SK-N-SH (cell line): ENCODE measurements at regions not wholly inside any gene's neighbourhood (a gene's known extent, or its start where the extent isn't known, plus 50 kb on each side); places are given as distances from the start of the nearest gene placed in this dataset.

Experiments
- CTCF ChIA-PET: fragments of 300-600, 350-600 bp; formaldehyde crosslinking; extraction: SDS; loops from one replicate; lab custom pipeline; 2021; lab: Yijun Ruan, JAX
- POLR2A ChIA-PET: fragments of 350-600 bp; sonication (Branson Sonifier 250); formaldehyde crosslinking; extraction: SDS; loops from one replicate; lab custom pipeline; 2020; ENCODE audit warnings: antibody characterized with exemption, inconsistent platforms; lab: Yijun Ruan, JAX
- DNase-seq: peaks from one replicate; pipeline ENCODE4 v3.0.0; 2012
- H2AFZ ChIP-seq: fragments of 200-600 bp; sonication (generic); 2 replicates; pipeline ENCODE4 v1.8.1; 2016; ENCODE audit warnings: antibody characterized with exemption, mild to moderate bottlenecking, low read depth
- H3F3A ChIP-seq: fragments of 200-600 bp; sonication (generic); replicated peaks from 2 replicates; pipeline ENCODE3; 2016; ENCODE audit warnings: antibody characterized with exemption, mild to moderate bottlenecking; ENCODE audit not compliant: insufficient read depth
- H3K27ac ChIP-seq, 2 experiments: fragments of 200-500 bp in 1 of 2; fragments of 200-600 bp in 1 of 2; sonication (Bioruptor generic) in 1 of 2; sonication (generic), shearing (Covaris generic) in 1 of 2; 2 replicates each; pipeline versions ENCODE4 v1.5.1 to v1.6.1; 2014 to 2016; ENCODE audit warnings: low read depth in 2 of 2, inconsistent platforms in 1 of 2, low read length in 1 of 2, mild to moderate bottlenecking in 1 of 2, mixed read lengths in 1 of 2
- H3K27me3 ChIP-seq: fragments of 200-600 bp; sonication (generic), shearing (Covaris generic); 2 replicates; pipeline ENCODE4 v1.6.1; 2016; ENCODE audit warnings: mixed run types; ENCODE audit not compliant: insufficient read depth
- H3K36me3 ChIP-seq, 2 experiments: fragments of 200-500 bp in 1 of 2; fragments of 200-600 bp in 1 of 2; sonication (Bioruptor generic) in 1 of 2; sonication (generic) in 1 of 2; replicated peaks in 1 of 2; 2 replicates each; pipeline versions ENCODE3 to v1.5.1; 2014 to 2016; ENCODE audit warnings: low read length in 1 of 2, mild to moderate bottlenecking in 1 of 2; ENCODE audit not compliant: insufficient read depth in 2 of 2, control insufficient read depth in 1 of 2
- H3K4me1 ChIP-seq, 2 experiments: fragments of 200-500 bp in 1 of 2; fragments of 200-600 bp in 1 of 2; sonication (Bioruptor generic) in 1 of 2; sonication (generic), shearing (Covaris generic) in 1 of 2; 2 replicates each; pipeline versions ENCODE4 v1.5.1 to v1.6.1; 2014 to 2016; ENCODE audit warnings: low read depth in 1 of 2, low read length in 1 of 2, mixed run types in 1 of 2; ENCODE audit not compliant: insufficient read depth in 2 of 2, control insufficient read depth in 1 of 2
- H3K4me2 ChIP-seq: fragments of 200-600 bp; sonication (generic), shearing (Covaris generic); 2 replicates; pipeline ENCODE4 v1.6.1; 2017; ENCODE audit warnings: mixed run types
- H3K4me3 ChIP-seq, 2 experiments: fragments of 200-500 bp in 1 of 2; fragments of 200-600 bp in 1 of 2; sonication (Bioruptor generic) in 1 of 2; sonication (generic), shearing (Covaris generic) in 1 of 2; 2 replicates each; pipeline versions ENCODE4 v1.5.1 to v1.8.1; 2014 to 2016; ENCODE audit warnings: low read depth in 2 of 2, inconsistent platforms in 1 of 2, low read length in 1 of 2, mild to moderate bottlenecking in 1 of 2, mixed read lengths in 1 of 2, moderate library complexity in 1 of 2
- H3K79me2 ChIP-seq: fragments of 200-600 bp; sonication (generic); 2 replicates; pipeline ENCODE4 v1.8.1; 2017; ENCODE audit warnings: mild to moderate bottlenecking; ENCODE audit not compliant: insufficient read depth
- H3K9ac ChIP-seq: fragments of 200-600 bp; sonication (generic); 2 replicates; pipeline ENCODE4 v1.6.1; 2017; ENCODE audit warnings: mixed run types
- H3K9me2 ChIP-seq: fragments of 200-600 bp; sonication (generic); 2 replicates; pipeline ENCODE4 v1.6.1; 2017; ENCODE audit warnings: mixed run types
- H3K9me3 ChIP-seq: fragments of 200-600 bp; sonication (generic); 2 replicates; pipeline ENCODE4 v1.6.1; 2017; ENCODE audit warnings: mixed run types, mild to moderate bottlenecking, moderate library complexity
- H4K20me1 ChIP-seq: fragments of 200-600 bp; sonication (generic); 2 replicates; pipeline ENCODE4 v1.6.1; 2017; ENCODE audit warnings: mild to moderate bottlenecking, mixed run types; ENCODE audit not compliant: insufficient read depth
- CHD2 ChIP-seq: fragments of 150-350 bp; IDR thresholded peaks from 2 replicates; pipeline ENCODE4 v1.6.1; 2018; ENCODE audit warnings: low read length; ENCODE audit not compliant: partially characterized antibody
- CTCF ChIP-seq: fragments of 200-600 bp; sonication (generic); IDR thresholded peaks from 2 replicates; pipeline ENCODE4 v1.6.1; 2017; ENCODE audit warnings: antibody characterized with exemption, mild to moderate bottlenecking, moderate library complexity
- ELF1 ChIP-seq: IDR thresholded peaks from 2 replicates; pipeline ENCODE4 v1.4.0; 2012
- EZH2phosphoT487 ChIP-seq: fragments of 200-600 bp; sonication (generic); IDR thresholded peaks from 2 replicates; pipeline ENCODE4 v1.6.1; 2017; ENCODE audit warnings: low read depth, mixed run types, mild to moderate bottlenecking, antibody characterized with exemption, moderate library complexity, borderline replicate concordance
- FOXJ3 ChIP-seq: sonication (generic); formaldehyde crosslinking; IDR thresholded peaks from 2 replicates; pipeline ENCODE4 v1.5.1; 2020; ENCODE audit warnings: mild to moderate bottlenecking, missing genetic modification reagents
- FOXM1 ChIP-seq: IDR thresholded peaks from 2 replicates; pipeline ENCODE4 v1.4.0; 2012; ENCODE audit warnings: low read depth, mild to moderate bottlenecking
- IRF3 ChIP-seq: fragments of 150-350 bp; IDR thresholded peaks from 2 replicates; pipeline ENCODE4 v1.6.1; 2016; ENCODE audit warnings: mild to moderate bottlenecking, low read depth, low read length
- MEF2A ChIP-seq: IDR thresholded peaks from 2 replicates; pipeline ENCODE4 v1.4.0; 2012; ENCODE audit warnings: low read depth, borderline replicate concordance
- NRF1 ChIP-seq: IDR thresholded peaks from 2 replicates; pipeline ENCODE4 v1.6.1; 2012; ENCODE audit warnings: low read depth, mild to moderate bottlenecking, low read length
- PBX3 ChIP-seq: IDR thresholded peaks from 2 replicates; pipeline ENCODE4; 2012
- RAD21 ChIP-seq: IDR thresholded peaks from 2 replicates; pipeline ENCODE4 v1.6.1; 2012; ENCODE audit warnings: mild to moderate bottlenecking, low read length
- RFX5 ChIP-seq: IDR thresholded peaks from 2 replicates; pipeline ENCODE4 v1.6.1; 2012; ENCODE audit warnings: mild to moderate bottlenecking, improper control_type of control experiment, low read length
- RXRA ChIP-seq: IDR thresholded peaks from 2 replicates; pipeline ENCODE4 v1.4.0; 2012; ENCODE audit warnings: low read depth, mild to moderate bottlenecking, borderline replicate concordance
- SIN3A ChIP-seq: IDR thresholded peaks from 2 replicates; pipeline ENCODE4 v1.6.1; 2012; ENCODE audit warnings: low read depth, mild to moderate bottlenecking, low read length, moderate library complexity, borderline replicate concordance
- SMC3 ChIP-seq: IDR thresholded peaks from 2 replicates; pipeline ENCODE4 v1.6.1; 2012; ENCODE audit warnings: low read depth, low read length, improper control_type of control experiment
- TCF12 ChIP-seq: IDR thresholded peaks from 2 replicates; pipeline ENCODE4 v1.4.0; 2012
- TEAD4 ChIP-seq: IDR thresholded peaks from 2 replicates; pipeline ENCODE4 v1.4.0; 2012; ENCODE audit warnings: mild to moderate bottlenecking, borderline replicate concordance; ENCODE audit not compliant: insufficient read depth
- USF1 ChIP-seq: IDR thresholded peaks from 2 replicates; pipeline ENCODE4 v1.4.0; 2012; ENCODE audit warnings: low read depth, borderline replicate concordance
- YY1 ChIP-seq: IDR thresholded peaks from 2 replicates; pipeline ENCODE4 v1.4.0; 2012; ENCODE audit warnings: low read depth, mild to moderate bottlenecking
- ZBTB33 ChIP-seq: IDR thresholded peaks from 2 replicates; pipeline ENCODE4 v1.4.0; 2012; ENCODE audit warnings: low read depth, borderline replicate concordance
- WGBS: methylation state at CpG from one replicate; pipeline ENCODE4 v1.1.6; 2017; ENCODE audit warnings: low lambda C conversion rate; 5-methylcytosine and 5-hydroxymethylcytosine counted together

- Histone ChIP-seq H3K4me1 (peaks cover 0 to 5% of the 10 kb centered on the region in 2 experiments; a peak in 1 of 4 replicates), H3K79me2 (no peaks in the 10 kb centered on the region), H4K20me1 (no peaks in the 10 kb centered on the region), H3K27ac (no peak overlapping the region), H3F3A (no peaks in the 10 kb centered on the region), H3K4me3 (no peak overlapping the region), H2AFZ (no peak overlapping the region), H3K9ac (no peak overlapping the region), H3K9me3 (no peaks in the 10 kb centered on the region), H3K9me2 (no peaks in the 10 kb centered on the region), H3K27me3 (peaks cover 12% of the 10 kb centered on the region; the same call in 1 of the 2 replicates), H3K36me3 (no peaks in the 10 kb centered on the region), H3K4me2 (no peak overlapping the region)
- DNase-seq, result no peak
- 26% methylated on average over 6 of the region's 6 CpGs for WGBS
- TF ChIP-seq IRF3 (no peak), YY1 (no peak), RAD21 (no peak), SMC3 (no peak), TEAD4 (no peak), ELF1 (no peak), SIN3A (no peak), RFX5 (no peak), CTCF (no peak), FOXJ3 (CRISPR knock-in tag) (no peak), EZH2phosphoT487 (no peak), ZBTB33 (no peak), TCF12 (no peak), PBX3 (no peak), RXRA (no peak), NRF1 (no peak), CHD2 (no peak), USF1 (no peak), FOXM1 (no peak), MEF2A (no peak)
- ChIA-PET CTCF (no interaction called here), POLR2A (no interaction called here)
These were observed 146.2 kb downstream of the PTPN20 start for GRCh38 chr10:47057471-47057870.
